BJ (cell line): ENCODE measurements at regions not wholly inside any gene's neighbourhood (a gene's known extent, or its start where the extent isn't known, plus 50 kb on each side); places are given as distances from the start of the nearest gene placed in this dataset.

Experiments
- CTCF ChIA-PET: fragments of 350-600 bp; formaldehyde crosslinking; extraction: SDS; loops from one replicate; lab custom pipeline; 2021; ENCODE audit warnings: antibody characterized with exemption, inconsistent platforms; lab: Yijun Ruan, JAX
- POLR2A ChIA-PET: fragments of 300-600 bp; sonication (Branson Sonifier 250); formaldehyde crosslinking; extraction: SDS; loops from one replicate; lab custom pipeline; 2021; ENCODE audit warnings: antibody characterized with exemption; lab: Charles Lee
- DNase-seq: peaks from one replicate; pipeline ENCODE4 v3.0.0-alpha.2; 2011; ENCODE audit warnings: low read depth
- H3K27me3 ChIP-seq: 2 replicates; pipeline ENCODE4 v1.6.0; 2011; ENCODE audit warnings: low read length; ENCODE audit not compliant: control insufficient read depth, insufficient read depth
- H3K36me3 ChIP-seq: 2 replicates; pipeline ENCODE4 v1.5.1; 2011; ENCODE audit warnings: low read length; ENCODE audit not compliant: control insufficient read depth, insufficient read depth
- H3K4me3 ChIP-seq: 2 replicates; pipeline ENCODE4 v1.5.1; 2011; ENCODE audit warnings: low read depth, mild to moderate bottlenecking, control low read depth, low read length
- TF ChIP-seq, protein P1 (sequence below): IDR thresholded peaks from 2 replicates; pipeline ENCODE4 v1.5.1; 2011; ENCODE audit warnings: low read depth, mild to moderate bottlenecking, control low read depth, inconsistent platforms, low read length, moderate library complexity; ENCODE audit not compliant: insufficient read depth

GRCh38 chr16:17029602-17030350 lies 441.0 kb downstream of the XYLT1 start:
- TF ChIP-seq, protein P1, sequence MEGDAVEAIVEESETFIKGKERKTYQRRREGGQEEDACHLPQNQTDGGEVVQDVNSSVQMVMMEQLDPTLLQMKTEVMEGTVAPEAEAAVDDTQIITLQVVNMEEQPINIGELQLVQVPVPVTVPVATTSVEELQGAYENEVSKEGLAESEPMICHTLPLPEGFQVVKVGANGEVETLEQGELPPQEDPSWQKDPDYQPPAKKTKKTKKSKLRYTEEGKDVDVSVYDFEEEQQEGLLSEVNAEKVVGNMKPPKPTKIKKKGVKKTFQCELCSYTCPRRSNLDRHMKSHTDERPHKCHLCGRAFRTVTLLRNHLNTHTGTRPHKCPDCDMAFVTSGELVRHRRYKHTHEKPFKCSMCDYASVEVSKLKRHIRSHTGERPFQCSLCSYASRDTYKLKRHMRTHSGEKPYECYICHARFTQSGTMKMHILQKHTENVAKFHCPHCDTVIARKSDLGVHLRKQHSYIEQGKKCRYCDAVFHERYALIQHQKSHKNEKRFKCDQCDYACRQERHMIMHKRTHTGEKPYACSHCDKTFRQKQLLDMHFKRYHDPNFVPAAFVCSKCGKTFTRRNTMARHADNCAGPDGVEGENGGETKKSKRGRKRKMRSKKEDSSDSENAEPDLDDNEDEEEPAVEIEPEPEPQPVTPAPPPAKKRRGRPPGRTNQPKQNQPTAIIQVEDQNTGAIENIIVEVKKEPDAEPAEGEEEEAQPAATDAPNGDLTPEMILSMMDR: no peak
- Histone ChIP-seq H3K4me3 (no peak overlapping the region), H3K36me3 (no peaks in the 10 kb centered on the region), H3K27me3 (no peaks in the 10 kb centered on the region)
- DNase-seq: no peak
- CTCF ChIA-PET: no interaction called here
- POLR2A ChIA-PET: no interaction called here

DNA sequence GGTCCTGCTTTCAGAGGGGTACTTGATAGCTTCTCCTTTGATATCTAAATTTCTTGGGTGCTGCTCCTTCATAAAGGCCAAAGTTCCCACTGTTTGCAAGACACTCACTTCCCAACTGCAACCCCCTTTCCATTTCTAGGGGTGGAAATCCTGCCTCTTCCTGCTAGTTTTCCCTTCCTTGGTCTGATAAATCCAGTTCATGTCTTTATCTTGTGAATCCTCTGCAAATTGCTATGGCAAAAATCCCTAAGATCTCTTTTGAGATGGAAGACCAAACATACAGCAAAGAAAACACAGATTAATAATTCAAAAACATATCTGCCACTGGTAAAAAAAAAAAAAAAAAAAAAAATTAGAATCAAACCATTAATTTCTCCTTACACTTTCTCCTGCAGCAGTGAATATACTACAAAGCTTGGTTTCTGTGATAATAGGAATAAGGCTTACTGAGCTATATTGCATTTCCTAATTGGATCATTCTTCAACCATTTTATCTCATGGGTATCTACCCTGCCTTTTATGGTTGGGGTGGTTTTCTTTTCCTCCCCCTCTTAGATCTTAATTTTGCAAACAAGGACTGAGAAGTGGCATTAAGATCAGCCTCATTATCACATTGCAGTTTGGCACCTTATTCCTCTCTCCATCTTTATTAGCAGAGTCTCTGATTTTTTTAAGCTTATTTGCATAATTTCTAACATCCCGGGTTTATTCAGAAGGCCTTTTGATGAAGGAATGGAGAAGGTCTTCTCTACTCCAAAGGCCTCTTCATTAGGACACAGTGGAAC lies 439.1 kb downstream of the XYLT1 start:
- CTCF ChIA-PET: no interaction called here
- POLR2A ChIA-PET: no interaction called here
- no peak for DNase-seq

DNA sequence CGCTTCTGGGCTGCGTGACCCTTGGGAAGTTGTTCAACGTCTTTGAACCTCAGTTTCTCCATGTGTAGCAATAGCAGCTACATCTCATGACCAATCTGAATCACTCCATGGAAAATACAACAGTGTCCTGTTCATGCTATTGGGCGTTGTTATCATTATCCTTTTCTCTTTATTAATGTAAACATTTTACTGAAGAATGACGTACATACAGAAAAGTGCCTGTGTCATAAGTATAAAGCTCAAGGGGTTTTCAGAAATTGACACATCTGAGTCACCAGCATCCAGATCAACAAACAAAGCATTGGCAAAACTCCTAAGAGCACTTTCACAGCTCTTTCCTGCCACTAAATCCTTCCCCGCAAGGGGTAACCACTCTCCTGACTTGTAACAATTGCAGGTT lies 438.4 kb downstream of the XYLT1 start:
- Histone ChIP-seq H3K4me3 (no peak overlapping the region), H3K36me3 (no peaks in the 10 kb centered on the region), H3K27me3 (no peaks in the 10 kb centered on the region)
- POLR2A ChIA-PET: no interaction called here
- TF ChIP-seq, protein P1: no peak
- CTCF ChIA-PET: no interaction called here
- no peak for DNase-seq

More for the DNA sequence above, 439.1 kb downstream of the XYLT1 start:
- Histone ChIP-seq H3K4me3 (no peak overlapping the region), H3K27me3 (no peaks in the 10 kb centered on the region), H3K36me3 (no peaks in the 10 kb centered on the region)
- TF ChIP-seq, protein P1: no peak

DNA sequence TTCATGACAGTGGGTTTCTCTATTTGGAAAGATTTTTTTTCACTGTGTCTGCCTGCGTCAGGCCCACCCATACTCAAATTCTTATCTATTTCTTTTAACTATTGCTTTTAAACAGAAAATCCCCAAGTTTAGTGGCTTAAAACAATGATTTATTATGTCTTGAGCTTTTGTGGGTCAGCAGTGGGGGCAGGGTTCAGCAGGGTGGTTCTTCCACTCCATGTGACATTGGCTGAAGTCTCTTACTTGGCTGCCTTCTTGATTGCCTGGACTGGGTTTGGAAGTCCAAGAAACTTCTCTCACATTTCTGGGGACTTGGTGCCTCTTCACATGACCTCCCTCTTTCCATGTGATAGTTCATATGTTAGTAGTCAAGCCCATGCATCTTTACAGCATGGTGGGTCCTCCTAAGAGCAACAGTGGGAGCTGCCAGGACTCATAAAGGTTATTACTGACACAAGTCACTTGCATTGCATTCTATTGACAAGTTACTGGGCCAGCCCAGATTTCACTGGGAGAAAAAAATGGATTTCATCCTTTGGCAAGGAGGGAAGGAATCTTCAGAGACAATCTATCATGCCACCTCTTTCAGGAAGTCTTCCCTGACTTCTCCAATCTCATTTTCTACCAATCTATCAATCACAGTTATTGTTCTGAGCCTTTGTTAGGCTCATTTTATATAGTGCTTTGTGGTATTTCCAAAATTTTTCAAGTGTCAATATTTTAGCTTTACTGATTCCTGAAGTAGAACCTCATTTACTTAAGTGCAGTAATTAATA lies 436.1 kb downstream of the XYLT1 start:
- DNase-seq: no peak
- ChIA-PET POLR2A (no interaction called here), CTCF (no interaction called here)
- no peak overlapping the region for H3K4me3 ChIP-seq
- H3K27me3 ChIP-seq: no peaks in the 10 kb centered on the region
- no peaks in the 10 kb centered on the region for H3K36me3 ChIP-seq
- TF ChIP-seq, protein P1: no peak

DNA sequence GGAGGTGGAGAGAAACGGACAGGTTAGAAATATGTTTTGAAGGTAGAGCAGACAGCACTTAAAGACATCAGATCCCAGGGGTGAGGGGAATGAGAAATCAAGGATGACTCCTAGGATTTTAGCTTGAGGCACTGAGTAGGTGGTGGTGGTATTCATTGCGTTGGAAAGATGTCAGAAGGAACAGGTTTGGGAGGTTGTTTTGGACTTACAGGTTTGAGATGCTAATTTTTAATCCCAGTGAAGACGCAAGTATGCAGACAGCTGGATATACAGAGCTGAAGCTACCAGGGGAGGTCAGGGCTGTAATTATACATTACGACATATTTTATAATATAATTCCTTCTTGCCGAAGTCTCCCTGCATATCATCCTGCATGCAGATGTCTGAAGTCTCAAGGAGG lies 433.3 kb downstream of the XYLT1 start:
- CTCF ChIA-PET: interaction anchor here (1.2 kb wide), 1 partner anchor 519 kb away, joined by 4 read pairs; no protein-coding TSS in a partner anchor
- Histone ChIP-seq H3K4me3 (no peak overlapping the region), H3K27me3 (no peaks in the 10 kb centered on the region), H3K36me3 (no peaks in the 10 kb centered on the region)
- DNase-seq: no peak
- TF ChIP-seq, protein P1: no peak
- POLR2A ChIA-PET: no interaction called here
